ENCODE measurements at regions not wholly inside any gene's neighbourhood (a gene's known extent, or its start where the extent isn't known, plus 50 kb on each side); places are given as distances from the start of the nearest gene placed in this dataset.

GRCh38 chr16:35182043-35182677 is 1722.7 kb downstream of the TP53TG3F start:
- DNase-seq (no peak), ATAC-seq (no peak)
- H3K4me3 Mint-ChIP-seq: no peak overlapping the region
- H3K27me3 Mint-ChIP-seq (ENCODE audit: low read depth): no peaks in the 10 kb centered on the region
- no peaks in the 10 kb centered on the region for H3K36me3 Mint-ChIP-seq (ENCODE audit: insufficient read depth)
- no peaks in the 10 kb centered on the region for H3K4me1 Mint-ChIP-seq (ENCODE audit: low read depth)
- peaks cover 19% of the 10 kb centered on the region for H3K9me3 Mint-ChIP-seq

- Mint-ChIP-seq H3K9me3 (peaks cover 17% of the 10 kb centered on the region), H3K4me3 (no peak overlapping the region), H3K36me3 (ENCODE audit: insufficient read depth) (no peaks in the 10 kb centered on the region), H3K27me3 (ENCODE audit: low read depth) (no peaks in the 10 kb centered on the region), H3K4me1 (ENCODE audit: low read depth) (no peaks in the 10 kb centered on the region)
- no peak for ATAC-seq
- no peak for DNase-seq
Observed at GRCh38 chr16:35182943-35183550, 1723.6 kb downstream of the TP53TG3F start.

GRCh38 chr16:35184356-35184870 is 1725.0 kb downstream of the TP53TG3F start:
- H3K27me3 Mint-ChIP-seq (ENCODE audit: low read depth): no peaks in the 10 kb centered on the region
- H3K4me3 Mint-ChIP-seq: no peak overlapping the region

GRCh38 chr16:35185366-35186044 is 1726.1 kb downstream of the TP53TG3F start:
- peaks cover 18% of the 10 kb centered on the region for H3K9me3 Mint-ChIP-seq
- no peak for ATAC-seq
- no peak overlapping the region for H3K4me3 Mint-ChIP-seq
- H3K4me1 Mint-ChIP-seq (ENCODE audit: low read depth): no peaks in the 10 kb centered on the region
- no peak for DNase-seq
- no peaks in the 10 kb centered on the region for H3K27me3 Mint-ChIP-seq (ENCODE audit: low read depth)
- no peaks in the 10 kb centered on the region for H3K36me3 Mint-ChIP-seq (ENCODE audit: insufficient read depth)

More at GRCh38 chr16:35184356-35184870, 1725.0 kb downstream of the TP53TG3F start:
- DNase-seq (no peak), ATAC-seq (no peak)
- no peaks in the 10 kb centered on the region for H3K36me3 Mint-ChIP-seq (ENCODE audit: insufficient read depth)
- peaks cover 20% of the 10 kb centered on the region for H3K9me3 Mint-ChIP-seq
- H3K4me1 Mint-ChIP-seq (ENCODE audit: low read depth): no peaks in the 10 kb centered on the region

GRCh38 chr16:35186045-35186759 is 1726.8 kb downstream of the TP53TG3F start:
- Mint-ChIP-seq H3K4me3 (no peak overlapping the region), H3K9me3 (peaks cover 18% of the 10 kb centered on the region), H3K36me3 (ENCODE audit: insufficient read depth) (no peaks in the 10 kb centered on the region), H3K4me1 (ENCODE audit: low read depth) (no peaks in the 10 kb centered on the region), H3K27me3 (ENCODE audit: low read depth) (no peaks in the 10 kb centered on the region)
- ATAC-seq: no peak
- no peak for DNase-seq

- no peaks in the 10 kb centered on the region for H3K36me3 Mint-ChIP-seq (ENCODE audit: insufficient read depth)
- no peaks in the 10 kb centered on the region for H3K27me3 Mint-ChIP-seq (ENCODE audit: low read depth)
- H3K9me3 Mint-ChIP-seq: peaks cover 18% of the 10 kb centered on the region
- H3K4me1 Mint-ChIP-seq (ENCODE audit: low read depth): no peaks in the 10 kb centered on the region
- ATAC-seq: no peak
- no peak for DNase-seq
- H3K4me3 Mint-ChIP-seq: no peak overlapping the region
Observed at GRCh38 chr16:35187665-35188225, 1728.3 kb downstream of the TP53TG3F start.

GRCh38 chr16:35188288-35189155 is 1729.1 kb downstream of the TP53TG3F start:
- DNase-seq: no peak

GRCh38 chr16:35192993-35193392 is 1733.6 kb downstream of the TP53TG3F start:
- H3K4me1 Mint-ChIP-seq (ENCODE audit: low read depth): no peaks in the 10 kb centered on the region
- peaks cover 11% of the 10 kb centered on the region for H3K9me3 Mint-ChIP-seq
- ATAC-seq (no peak), DNase-seq (no peak)
- no peak overlapping the region for H3K4me3 Mint-ChIP-seq
- H3K27me3 Mint-ChIP-seq (ENCODE audit: low read depth): no peaks in the 10 kb centered on the region
- H3K36me3 Mint-ChIP-seq (ENCODE audit: insufficient read depth): no peaks in the 10 kb centered on the region

More at GRCh38 chr16:35188288-35189155, 1729.1 kb downstream of the TP53TG3F start:
- H3K27me3 Mint-ChIP-seq (ENCODE audit: low read depth): no peaks in the 10 kb centered on the region
- H3K4me3 Mint-ChIP-seq: no peak overlapping the region
- no peaks in the 10 kb centered on the region for H3K4me1 Mint-ChIP-seq (ENCODE audit: low read depth)
- no peak for ATAC-seq
- H3K9me3 Mint-ChIP-seq: peaks cover 18% of the 10 kb centered on the region
- H3K36me3 Mint-ChIP-seq (ENCODE audit: insufficient read depth): no peaks in the 10 kb centered on the region

GRCh38 chr16:35193956-35194355 is 1734.5 kb downstream of the TP53TG3F start:
- Mint-ChIP-seq H3K9me3 (peaks cover 9% of the 10 kb centered on the region), H3K4me3 (no peak overlapping the region), H3K27me3 (ENCODE audit: low read depth) (no peaks in the 10 kb centered on the region), H3K4me1 (ENCODE audit: low read depth) (no peaks in the 10 kb centered on the region), H3K36me3 (ENCODE audit: insufficient read depth) (no peaks in the 10 kb centered on the region)
- DNase-seq (no peak), ATAC-seq (no peak)

GRCh38 chr16:35194681-35195080 is 1735.3 kb downstream of the TP53TG3F start:
- peaks cover 9% of the 10 kb centered on the region for H3K9me3 Mint-ChIP-seq
- no peaks in the 10 kb centered on the region for H3K36me3 Mint-ChIP-seq (ENCODE audit: insufficient read depth)
- H3K27me3 Mint-ChIP-seq (ENCODE audit: low read depth): no peaks in the 10 kb centered on the region
- H3K4me3 Mint-ChIP-seq: no peak overlapping the region
- DNase-seq: no peak
- no peak for ATAC-seq
- no peaks in the 10 kb centered on the region for H3K4me1 Mint-ChIP-seq (ENCODE audit: low read depth)

- Mint-ChIP-seq H3K9me3 (peaks cover 12% of the 10 kb centered on the region), H3K36me3 (ENCODE audit: insufficient read depth) (no peaks in the 10 kb centered on the region), H3K4me3 (no peak overlapping the region), H3K4me1 (ENCODE audit: low read depth) (no peaks in the 10 kb centered on the region), H3K27me3 (ENCODE audit: low read depth) (no peaks in the 10 kb centered on the region)
- DNase-seq: no peak
- ATAC-seq: no peak
Observed at GRCh38 chr16:35195173-35195863, 1735.9 kb downstream of the TP53TG3F start.

- ATAC-seq: no peak
- Mint-ChIP-seq H3K4me3 (no peak overlapping the region), H3K27me3 (ENCODE audit: low read depth) (no peaks in the 10 kb centered on the region), H3K9me3 (peaks cover 15% of the 10 kb centered on the region), H3K4me1 (ENCODE audit: low read depth) (no peaks in the 10 kb centered on the region), H3K36me3 (ENCODE audit: insufficient read depth) (no peaks in the 10 kb centered on the region)
- DNase-seq: no peak
Observed at GRCh38 chr16:35195864-35196216, 1736.4 kb downstream of the TP53TG3F start.

- Mint-ChIP-seq H3K9me3 (peaks cover 18% of the 10 kb centered on the region), H3K4me3 (no peak overlapping the region), H3K27me3 (ENCODE audit: low read depth) (no peaks in the 10 kb centered on the region), H3K4me1 (ENCODE audit: low read depth) (no peaks in the 10 kb centered on the region), H3K36me3 (ENCODE audit: insufficient read depth) (no peaks in the 10 kb centered on the region)
- ATAC-seq (no peak), DNase-seq (no peak)
Observed at GRCh38 chr16:35196313-35196712, 1736.9 kb downstream of the TP53TG3F start.

All from activated T-cell treated with anti-CD3 and anti-CD28 coated beads, Interleukin-2, amount 50 U/mL, for 4 hours (primary cell).